Fibroblast of skin of right biceps (primary cell): ENCODE measurements at regions not wholly inside any gene's neighbourhood (a gene's known extent, or its start where the extent isn't known, plus 50 kb on each side); places are given as distances from the start of the nearest gene placed in this dataset.

Source experiments
- DNase-seq: peaks from one replicate; pipeline ENCODE4 v3.0.0-alpha.2; 2013

DNA sequence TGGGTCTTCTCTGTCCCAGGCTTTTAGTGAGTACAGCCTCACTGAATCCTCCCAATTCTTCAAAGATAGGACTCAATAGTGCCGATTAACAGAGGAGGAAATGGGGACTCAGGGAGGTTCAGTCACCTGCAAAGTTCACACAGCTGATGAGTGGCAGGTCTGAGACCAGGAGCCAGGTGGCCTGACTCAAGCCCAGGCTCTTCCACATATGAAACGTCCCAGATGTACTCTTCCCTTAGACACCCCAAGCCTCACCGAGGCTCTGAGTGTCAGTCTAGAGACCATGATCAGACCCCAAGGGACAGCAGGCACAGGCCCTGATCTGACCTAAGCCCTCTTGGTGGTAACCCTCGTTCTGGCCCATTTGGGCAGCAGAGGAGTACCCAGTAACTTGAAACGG lies 115.2 kb downstream of the INHBB start:
- no peak for DNase-seq

DNA sequence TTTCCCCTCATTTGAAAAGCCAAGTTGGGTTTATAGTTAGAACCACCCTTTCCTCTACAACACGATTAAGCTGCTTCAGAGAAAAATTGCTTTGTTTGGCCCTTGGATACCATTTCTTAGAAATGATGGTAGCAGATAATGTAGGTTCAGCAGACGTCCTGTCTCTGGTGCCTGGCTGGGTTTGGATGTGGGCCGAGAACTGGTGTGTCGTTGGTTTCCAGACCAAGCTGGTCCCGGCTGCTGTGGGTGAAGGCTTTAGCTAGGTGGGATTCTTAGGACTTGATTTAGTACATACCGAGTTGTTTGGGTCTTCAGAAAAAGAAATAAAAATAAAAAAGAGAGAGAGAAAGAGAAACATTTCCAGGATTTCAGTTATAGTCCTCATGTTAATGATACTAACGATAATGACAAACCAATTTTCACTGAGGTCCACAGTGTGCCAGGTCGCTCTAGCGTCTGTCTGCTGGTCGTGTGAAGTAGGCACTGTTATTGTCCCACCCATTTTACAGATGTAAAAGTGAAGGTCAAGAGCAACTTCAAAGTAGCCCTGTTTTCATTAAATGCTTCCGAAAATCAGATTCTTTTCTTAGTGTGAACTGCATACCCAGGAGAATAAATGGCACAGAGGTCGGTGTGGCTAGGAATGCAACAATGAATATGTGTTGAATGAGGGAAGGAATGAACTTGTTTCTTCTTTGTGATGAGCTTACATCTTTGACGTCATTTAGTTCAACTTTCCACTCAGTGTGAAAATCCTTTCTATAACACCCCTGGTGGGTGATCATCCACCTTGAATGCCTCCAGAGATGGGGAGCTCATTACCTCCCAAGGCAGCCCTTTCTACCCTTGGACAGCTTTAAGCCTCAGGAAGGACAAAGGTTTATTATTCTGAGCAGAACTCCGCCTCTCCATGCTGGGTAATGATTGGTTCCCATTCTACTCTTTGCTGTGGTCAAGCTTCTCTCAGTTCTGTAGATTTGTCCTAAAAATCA lies 115.9 kb downstream of the INHBB start:
- no peak for DNase-seq

DNA sequence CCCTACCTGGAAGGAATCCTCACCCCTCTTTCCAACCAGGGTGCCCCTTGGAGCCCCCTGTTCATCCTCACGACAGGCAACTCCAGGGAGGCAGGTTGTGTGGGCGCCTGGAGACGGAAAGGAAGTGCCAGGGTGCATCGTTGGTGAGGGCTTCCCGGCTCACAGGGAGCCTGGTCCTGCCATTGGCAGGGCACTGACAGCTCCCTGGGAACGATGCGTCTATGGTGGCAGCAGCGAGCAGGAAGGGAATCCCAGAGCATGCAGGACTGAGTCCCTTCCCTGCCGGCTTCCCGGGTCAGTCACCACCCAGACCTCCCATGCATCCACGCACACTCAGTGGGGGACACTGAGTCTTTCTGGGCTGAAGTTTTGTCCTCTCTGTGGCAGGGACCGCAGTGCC lies 117.6 kb downstream of the INHBB start:
- DNase-seq: no peak

DNA sequence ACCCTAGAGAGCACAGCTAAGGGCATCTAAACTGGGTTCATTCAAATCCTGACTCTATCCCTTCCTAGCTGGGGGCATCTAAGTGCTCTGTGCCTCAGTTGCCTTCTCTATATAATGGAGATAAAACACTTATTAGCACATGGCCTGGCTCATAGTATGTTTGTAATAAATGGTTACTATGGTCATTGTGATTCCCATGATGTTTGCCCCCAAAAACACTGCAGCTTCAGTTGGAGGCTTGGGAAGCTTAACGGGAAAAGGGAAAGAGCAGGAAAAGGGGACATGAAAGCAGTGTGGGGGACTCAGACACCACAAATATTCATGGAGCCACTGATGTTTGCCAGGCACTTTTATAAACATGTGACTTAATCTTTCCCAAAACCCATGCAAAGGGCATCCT lies 118.1 kb downstream of the INHBB start:
- DNase-seq: no peak

DNA sequence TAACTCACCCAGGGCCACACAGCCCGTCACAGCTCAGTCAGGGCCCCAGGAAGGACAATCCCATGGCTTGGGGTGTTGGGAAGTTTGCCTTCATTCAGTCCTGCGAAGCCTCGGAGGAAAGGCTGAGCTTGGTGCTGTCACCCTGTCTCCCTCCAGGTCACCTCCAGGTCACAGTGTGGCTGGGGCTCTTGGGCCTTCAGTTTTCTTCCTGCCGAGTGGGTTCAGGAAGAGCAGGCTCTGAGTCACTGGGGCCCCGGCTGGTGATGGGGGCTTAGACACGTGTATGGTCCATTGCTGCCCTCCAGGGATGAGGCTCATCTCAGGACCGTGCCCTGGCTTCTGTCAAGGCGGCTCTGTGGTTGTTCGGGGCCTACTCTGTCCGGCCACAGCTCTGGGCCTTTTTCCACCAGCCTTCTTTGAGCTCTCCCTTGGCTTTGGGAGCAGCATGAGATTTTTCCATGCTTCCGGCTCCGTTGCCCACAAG lies 118.6 kb downstream of the INHBB start:
- DNase-seq: no peak

DNA sequence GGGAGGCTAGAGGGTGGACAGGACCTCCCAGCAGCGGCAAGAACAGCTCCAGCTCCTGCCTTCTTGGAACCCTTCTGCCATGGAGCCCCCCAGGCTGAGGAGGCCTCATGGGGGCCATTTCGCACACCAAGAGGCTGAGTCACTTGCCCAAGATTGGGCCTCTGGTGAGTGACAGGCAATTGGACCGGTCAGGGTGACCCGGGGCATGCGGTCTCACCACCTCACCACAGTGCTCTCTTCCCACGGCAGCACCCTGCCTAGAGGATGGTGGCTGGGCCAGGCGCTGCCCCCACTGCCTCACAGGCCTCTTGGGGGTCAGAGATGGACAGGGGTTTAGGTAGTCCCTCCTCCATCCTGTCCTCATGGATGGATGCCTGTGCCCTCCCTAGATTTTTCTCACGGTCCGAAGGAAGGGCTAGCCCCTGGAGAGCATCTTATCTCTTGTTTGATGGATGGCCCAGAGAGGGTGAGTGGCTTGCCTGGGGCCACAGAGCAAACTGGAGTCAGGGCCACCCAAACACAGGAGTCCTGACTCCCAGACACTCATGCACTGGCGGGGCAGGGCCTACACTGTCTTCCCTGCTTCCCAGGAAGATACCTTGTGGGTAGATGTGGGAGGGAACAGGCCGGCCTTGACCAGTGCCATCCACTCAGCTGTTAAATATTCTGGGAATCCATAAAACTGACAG lies 119.2 kb downstream of the INHBB start:
- no peak for DNase-seq

DNA sequence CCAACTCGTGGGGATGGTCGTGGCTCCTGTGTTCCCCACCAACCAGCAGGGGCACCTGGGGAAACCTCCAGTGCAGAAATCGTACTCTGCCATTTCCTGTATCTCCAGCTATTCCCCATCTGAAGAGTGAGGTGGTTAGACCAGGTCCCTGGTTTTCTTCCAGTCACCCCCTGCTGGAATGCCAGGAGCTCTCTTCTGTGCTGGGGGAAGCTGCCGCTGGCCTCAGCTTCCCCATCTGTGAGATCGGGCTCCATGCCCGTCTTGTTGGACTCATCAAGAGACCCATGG lies 119.7 kb downstream of the INHBB start:
- DNase-seq: no peak

DNA sequence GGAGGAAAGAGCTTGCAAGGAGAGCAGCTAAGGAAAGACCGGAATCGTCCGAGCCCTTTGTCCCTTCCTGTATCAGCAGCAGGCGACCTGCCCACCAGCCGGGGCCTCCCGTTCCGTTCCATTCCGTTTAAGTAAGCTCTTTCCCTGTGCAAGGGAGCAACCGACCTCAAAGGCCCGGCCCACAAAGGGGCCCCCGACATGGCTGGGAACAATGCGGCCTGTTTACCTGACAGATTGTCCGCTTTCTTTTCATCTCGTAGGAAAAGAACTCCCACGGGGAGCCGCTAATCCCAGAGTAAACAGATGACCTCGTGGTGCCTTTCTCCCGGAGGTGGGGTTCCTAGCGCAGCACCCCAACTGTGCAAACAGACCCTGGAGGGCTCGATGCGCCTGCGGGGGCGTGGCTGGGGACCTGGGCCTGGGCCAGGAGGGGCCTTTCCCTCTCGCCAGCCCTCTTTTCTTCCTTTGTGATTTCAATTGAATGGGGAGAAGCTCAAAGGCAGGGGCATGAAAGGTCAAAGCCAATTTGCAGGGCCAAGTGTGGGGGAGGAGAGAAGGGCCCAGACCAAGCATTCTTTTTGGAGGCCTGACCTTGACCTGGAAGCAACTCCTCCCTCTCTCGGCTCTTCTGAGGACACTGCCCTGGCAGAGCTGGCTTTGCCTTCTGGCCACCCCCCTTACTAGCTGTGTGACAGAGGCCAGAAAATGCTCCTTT lies 120.2 kb downstream of the INHBB start:
- no peak for DNase-seq

DNA sequence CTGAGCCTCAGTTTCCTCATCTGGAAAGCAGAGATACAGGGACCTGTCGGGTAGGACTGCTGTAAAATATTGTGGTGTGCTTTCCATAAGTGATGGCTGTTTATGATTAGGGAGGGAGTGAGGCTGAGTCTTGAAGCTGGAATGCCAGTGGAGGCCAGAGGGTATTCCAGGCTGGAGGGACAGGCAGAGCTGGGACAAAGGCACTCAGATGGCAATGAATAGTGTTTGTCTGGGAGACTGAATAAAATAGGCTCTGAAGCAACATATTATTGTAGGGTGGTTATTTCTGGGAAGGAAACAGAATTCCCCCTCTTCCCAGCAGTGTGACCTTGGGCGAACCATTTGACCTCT lies 120.7 kb downstream of the INHBB start:
- DNase-seq: no peak

DNA sequence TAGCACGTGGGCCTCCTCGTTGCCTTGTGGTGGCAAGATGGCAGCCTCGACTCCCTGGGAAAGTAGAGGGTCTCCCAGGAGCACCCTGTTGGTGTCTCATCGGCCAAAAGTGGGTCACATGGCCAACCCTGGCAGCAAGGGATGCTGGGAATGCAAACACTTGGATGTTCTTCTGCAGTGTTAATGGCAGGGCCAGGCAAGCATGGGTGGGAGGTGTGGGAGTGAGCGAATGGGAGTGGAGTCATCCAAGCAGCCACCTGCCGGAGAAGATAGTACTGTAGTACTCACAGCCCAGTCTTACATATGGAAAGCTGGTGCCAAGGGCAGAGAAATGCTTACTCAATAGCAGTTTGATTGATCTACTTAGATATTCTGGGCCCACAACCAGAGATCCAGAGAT lies 122.2 kb downstream of the INHBB start:
- no peak for DNase-seq

DNA sequence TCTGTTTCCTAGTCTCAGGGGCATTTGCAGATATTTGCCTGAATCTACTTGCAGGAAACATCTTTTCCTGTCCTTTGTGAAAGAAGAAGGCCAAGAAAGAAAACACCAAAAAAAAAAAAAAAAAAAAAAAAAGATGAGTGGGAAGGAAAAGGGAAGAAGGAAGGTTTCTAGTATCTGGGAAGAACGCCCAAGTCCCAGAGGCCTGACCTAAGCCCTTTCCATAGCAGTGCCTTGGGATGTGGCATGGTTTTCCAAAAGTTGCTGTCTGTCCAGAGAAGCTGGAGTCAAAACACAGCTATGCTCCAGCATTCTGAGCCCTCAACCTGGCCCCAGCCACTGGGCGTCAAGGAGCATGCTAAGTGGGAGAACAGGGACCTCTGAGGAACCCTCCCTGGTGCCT lies 123.5 kb downstream of the INHBB start:
- peak; percentile 31 for DNase-seq

DNA sequence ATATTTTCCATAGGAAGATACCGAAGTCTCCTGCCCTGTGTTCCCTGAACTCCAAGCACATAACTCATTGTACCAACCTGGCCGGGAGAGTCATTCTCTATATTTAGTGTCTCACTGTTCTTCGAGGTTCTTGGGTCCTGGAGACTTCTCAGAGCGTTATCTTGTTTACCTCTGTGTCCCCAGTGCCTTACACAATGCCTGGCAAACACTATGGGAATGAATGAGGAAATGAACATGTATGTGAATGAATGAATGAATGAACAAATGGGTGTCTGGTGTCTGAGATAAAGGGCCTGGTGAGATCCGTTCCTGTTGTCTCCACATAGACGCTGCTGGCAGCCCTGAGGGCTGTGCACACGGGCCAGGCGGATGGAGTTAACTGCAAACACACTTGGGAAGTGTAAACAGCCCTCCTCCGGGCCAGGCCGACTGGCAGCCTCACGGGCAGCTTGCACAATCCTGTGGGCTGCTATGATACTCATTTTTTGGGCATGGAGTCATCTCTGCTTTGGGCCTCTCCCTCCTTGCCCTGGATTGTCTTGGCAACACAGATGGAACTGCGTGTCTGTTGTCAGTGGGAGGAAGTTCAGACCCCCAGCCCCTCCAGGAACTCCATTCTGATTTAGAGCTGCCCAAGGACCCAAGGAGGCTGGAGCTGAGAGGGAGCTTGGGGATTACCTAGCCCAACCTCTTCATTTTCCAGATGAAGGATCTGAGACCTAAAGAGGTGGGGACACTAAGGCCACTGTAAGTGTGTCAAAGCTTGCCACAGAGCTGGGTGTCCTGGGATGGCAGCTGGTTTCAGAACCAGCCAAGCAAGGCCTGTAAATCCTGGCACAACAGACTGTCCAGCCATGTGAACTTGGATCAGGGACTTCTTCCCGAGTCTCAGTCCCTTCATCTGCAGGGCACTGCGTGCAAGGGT lies 124.4 kb downstream of the INHBB start:
- DNase-seq: peak; percentile 95

DNA sequence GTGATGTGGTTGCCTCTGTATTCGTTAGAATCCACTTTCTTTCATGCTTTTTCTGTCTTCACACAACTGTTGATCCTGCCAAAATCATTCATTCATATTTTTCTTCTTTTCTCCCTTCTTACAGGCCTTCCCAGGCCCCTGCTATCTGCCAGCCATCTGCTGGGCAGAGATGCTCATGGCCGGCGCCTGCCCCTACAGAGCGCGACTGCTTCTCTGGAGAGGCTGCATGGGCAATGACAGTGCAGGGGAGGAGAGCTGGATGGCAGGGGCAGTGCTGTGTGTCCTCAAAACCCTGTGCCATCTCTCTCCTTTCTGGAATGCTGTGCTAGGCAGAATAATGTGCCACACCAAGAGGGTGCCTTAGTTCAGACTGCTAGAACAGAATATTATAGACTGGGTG lies 125.2 kb downstream of the INHBB start:
- no peak for DNase-seq

DNA sequence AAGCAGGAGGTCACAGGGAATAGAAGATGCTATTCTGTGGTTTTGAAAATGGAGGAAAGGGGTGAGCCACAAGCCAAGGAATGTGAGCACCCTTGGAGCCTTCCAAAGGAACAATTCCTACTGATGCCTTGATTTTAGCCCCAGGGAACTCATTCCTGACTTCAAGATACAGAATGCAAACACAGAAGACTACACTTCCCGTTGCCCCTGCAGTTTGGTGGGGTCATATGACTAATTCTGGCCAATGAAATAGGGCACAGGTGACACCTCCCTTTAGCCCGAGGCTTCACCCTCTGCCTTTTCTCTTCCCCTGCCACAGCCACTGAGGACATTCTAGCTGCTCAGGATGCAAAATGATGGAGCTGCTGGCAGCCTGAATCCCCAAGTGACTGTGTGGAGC lies 126.1 kb downstream of the INHBB start:
- DNase-seq: no peak

DNA sequence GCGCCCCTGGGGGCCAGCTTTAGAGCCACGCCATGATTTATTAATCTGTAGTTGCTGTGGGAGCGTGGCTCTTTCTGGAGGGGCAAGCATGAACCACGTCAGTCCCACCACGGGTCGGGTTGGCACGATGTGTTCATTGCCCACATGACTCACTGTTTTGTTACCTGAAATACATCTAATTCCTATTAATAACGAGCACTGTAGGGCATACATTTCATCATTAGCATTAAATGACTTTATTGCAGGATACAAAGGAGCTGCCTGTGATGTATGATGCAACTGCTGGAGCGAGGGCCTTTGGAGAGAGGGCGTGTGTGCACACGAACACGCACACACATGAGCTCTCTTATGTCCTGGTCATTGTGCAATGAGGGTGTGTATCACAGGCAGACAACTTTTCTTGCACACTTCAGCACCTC lies 127.0 kb downstream of the INHBB start:
- DNase-seq: no peak

DNA sequence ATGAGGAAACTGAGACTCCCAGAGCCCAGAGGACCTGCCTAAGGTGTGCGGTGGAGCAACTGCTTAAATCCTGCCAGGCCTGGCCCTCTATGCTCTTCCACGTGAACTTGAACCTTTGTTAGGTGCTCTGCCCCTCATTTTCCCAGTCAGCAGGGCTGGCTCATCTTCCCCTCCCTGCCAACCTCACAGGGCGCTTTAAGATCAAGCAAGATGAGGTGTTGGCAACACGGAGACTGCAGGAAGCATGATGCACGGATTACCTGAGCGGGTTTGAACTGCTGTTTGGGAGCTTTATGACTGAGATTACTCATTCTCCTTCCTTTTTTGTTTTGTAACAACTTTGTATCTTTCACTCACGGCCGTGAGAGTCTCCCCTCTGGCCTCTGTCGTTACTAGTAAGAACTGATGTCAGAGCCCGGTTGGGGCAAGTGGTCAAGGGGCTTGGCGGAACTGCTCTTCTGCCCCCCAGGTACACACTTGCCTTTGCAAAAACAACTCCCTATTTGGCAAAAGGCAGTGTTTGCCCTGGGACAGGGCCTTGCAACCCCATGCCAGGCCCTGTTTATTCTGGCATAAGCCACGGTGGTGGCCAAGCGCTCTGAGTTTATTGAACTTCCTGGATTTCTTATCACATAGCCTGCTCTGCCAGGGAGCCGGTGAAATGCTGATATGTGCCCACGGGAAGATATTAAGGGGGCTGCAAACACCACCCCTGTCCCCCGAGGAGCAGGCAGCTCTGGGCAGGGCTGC lies 127.8 kb downstream of the INHBB start:
- no peak for DNase-seq

DNA sequence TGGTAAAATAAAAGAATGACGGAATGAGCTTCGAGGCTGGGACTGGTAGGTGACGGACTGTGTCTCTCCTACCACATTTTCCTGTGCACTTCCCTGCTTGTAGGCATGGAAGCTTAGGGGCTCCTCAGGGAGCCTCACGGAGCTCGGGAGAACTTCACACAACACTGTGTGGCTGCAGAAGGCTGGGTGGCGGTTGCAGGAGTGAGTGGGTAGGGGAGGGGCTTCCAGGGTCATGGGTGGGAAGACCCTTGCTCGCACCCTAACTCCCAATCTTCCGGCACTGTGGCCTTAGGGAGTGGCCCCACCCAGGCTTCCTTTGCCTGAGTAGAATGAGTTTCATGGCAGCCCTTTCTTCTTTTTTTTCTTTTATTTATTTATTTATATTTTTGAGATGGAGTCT lies 128.6 kb downstream of the INHBB start:
- no peak for DNase-seq

DNA sequence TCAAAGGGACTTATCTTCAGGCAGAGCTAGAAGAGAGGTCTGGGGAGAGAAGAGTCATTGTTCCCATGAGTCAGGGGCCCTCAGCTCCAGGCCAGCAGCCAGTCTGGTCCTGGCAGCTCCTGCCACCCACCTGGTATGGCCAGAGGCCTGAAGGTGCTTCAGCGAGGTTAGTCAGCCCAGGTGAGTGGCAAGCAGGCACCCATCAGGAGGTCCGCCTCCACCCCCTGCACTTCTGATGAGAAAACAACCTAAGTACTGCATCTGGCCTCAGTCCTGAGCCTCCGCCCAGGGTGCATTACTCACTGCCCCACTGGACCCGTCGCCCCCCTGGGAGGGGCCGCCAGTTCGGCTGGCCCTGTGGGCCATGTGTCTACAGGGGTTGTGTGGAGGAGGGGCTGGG lies 130.2 kb downstream of the INHBB start:
- no peak for DNase-seq

DNA sequence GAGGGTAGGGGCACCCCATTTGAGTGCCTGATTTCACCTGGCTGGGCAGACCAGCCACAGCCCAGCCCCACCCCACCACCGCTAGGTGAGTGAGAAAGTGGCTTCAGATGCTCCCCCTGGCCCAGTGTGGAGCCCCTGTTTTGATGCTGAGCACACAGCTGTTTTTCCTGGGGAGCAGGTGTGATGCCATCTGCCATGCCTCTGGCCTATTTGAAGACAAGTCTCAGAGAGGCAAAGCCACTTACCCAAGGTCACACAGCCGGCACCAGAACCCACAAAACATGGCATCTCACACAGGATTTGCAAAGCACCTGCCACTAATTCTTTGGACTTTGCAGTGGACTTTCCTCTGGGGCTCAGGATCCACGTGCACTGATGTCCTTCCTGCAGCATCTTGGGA lies 131.3 kb downstream of the INHBB start:
- DNase-seq: no peak

DNA sequence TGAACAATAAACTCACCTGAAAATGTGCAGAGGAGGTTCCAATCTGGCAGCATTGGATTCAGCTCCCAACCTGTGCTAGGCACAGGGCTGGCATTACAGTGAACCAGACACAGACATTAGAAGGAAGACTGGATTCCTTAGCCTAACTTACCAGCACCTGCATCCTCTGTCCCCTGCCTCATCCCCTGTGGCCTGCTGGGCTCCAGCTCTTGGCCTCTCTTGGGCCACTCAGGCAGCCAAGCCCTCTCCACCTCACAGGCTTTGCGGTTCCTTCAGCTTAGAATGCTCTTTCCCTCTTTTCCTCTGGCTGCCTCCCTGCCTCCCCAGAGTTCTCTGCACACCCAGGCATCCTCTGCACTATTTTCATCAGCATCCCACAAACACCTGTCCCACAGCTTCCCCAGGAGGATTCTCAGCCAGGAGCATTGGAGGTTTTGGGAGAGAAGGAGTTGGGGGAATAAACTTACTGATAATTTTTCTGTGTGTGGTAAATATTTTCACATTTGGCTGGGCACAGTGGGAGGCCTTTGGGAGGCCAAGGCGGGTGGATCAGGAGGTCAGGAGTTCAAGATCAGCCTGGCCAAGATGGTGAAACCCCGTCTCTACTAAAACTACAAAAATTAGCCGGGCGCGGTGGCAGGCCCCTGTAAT lies 132.0 kb downstream of the INHBB start:
- no peak for DNase-seq

DNA sequence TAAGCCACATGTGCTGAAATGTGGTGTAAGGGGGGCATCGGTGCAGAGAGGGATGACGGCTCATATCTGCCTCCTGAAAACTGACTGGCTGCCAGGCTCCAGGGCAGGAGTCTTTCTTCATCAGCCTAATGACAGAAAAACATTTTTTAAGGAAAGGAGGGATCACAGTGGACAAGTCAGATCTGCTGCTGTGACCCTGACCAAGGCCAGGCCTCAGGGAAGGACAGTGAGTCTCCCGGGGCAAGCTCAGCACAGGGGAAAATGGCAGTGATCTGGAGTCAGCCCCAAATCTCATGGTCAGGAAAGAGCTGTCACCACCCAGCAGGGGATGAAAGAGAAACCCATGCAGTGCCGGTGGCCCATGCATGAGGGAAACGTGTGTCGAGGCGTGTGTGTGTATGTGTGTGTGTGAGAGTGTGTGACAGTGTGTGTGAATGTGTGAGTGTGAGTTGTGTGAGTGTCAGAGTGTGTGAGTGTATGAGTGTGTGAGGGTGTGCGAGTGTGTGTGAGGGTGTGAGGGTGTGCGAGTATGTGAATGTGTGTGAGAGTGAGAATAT lies 134.5 kb downstream of the INHBB start:
- DNase-seq: no peak
